Endothelial cell of umbilical vein (primary cell): ENCODE measurements at regions not wholly inside any gene's neighbourhood (a gene's known extent, or its start where the extent isn't known, plus 50 kb on each side); places are given as distances from the start of the nearest gene placed in this dataset.

Source experiments
- BruUV-seq: library from RNA; stranded (reverse); fragments of 400-500 nt; replicated peaks from 2 replicates; lab custom pipeline; 2021; lab: Mats Ljungman, UMichigan
- CTCF ChIA-PET: fragments of 300-600, 350-600 bp; sonication (Branson Sonifier 250); formaldehyde crosslinking; loops from one replicate; lab custom pipeline; 2021; ENCODE audit warnings: antibody characterized with exemption, inconsistent platforms; lab: Charles Lee
- POLR2A ChIA-PET: fragments of 300-600, 350-600 bp; sonication (Branson Sonifier 250); formaldehyde crosslinking; loops from one replicate; lab custom pipeline; 2021; ENCODE audit warnings: antibody characterized with exemption, inconsistent platforms; lab: Charles Lee
- DNase-seq: peaks from one replicate; pipeline ENCODE4 v3.0.0-alpha.2; 2011; ENCODE audit warnings: low read depth, low spot score
- FAIRE-seq: peaks from 2 replicates; lab custom pipeline; 2011; peaks lifted over from hg19 to GRCh38; lab: Jason Lieb, UNC
- H2AFZ ChIP-seq: 2 replicates; pipeline ENCODE4 v1.6.0; 2012; ENCODE audit warnings: low read depth, low read length, control low read depth, inconsistent platforms
- H3K27ac ChIP-seq: 2 replicates; pipeline ENCODE4 v1.5.1; 2011; ENCODE audit warnings: low read depth, mild to moderate bottlenecking, control low read depth, low read length, moderate library complexity; ENCODE audit not compliant: insufficient read depth
- H3K27me3 ChIP-seq, 2 experiments: 2 replicates each; pipeline versions ENCODE4 v1.6.0 to v1.6.1; 2011; ENCODE audit warnings: low read length in 2 of 2, mixed read lengths in 1 of 2; ENCODE audit not compliant: control insufficient read depth in 2 of 2, insufficient read depth in 2 of 2
- H3K36me3 ChIP-seq, 2 experiments: 2 replicates in 1 of 2; 3 replicates in 1 of 2; pipeline ENCODE4 v1.5.1; 2011; ENCODE audit warnings: low read length in 2 of 2, mild to moderate bottlenecking in 1 of 2, moderate library complexity in 1 of 2; ENCODE audit not compliant: control insufficient read depth in 2 of 2, insufficient read depth in 2 of 2; ENCODE audit errors: extremely low read depth in 1 of 2
- H3K4me1 ChIP-seq: 3 replicates; pipeline ENCODE4 v1.5.1; 2011; ENCODE audit warnings: mild to moderate bottlenecking, low read length; ENCODE audit not compliant: control insufficient read depth, insufficient read depth; ENCODE audit errors: extremely low read depth
- H3K4me2 ChIP-seq: 2 replicates; pipeline ENCODE4 v1.6.1; 2011; ENCODE audit warnings: low read length, control low read depth, mixed read lengths; ENCODE audit not compliant: insufficient read depth
- H3K4me3 ChIP-seq, 3 experiments: fragments of 200-600 bp in 1 of 3; sonication (generic), shearing (Covaris generic) in 1 of 3; replicated peaks in 1 of 3; 2 replicates each; pipeline ENCODE4 v1.5.1; 2011 to 2016; ENCODE audit warnings: control low read depth in 3 of 3, low read length in 3 of 3, mild to moderate bottlenecking in 2 of 3, inconsistent platforms in 1 of 3, low read depth in 1 of 3, moderate library complexity in 1 of 3; ENCODE audit not compliant: insufficient read depth in 1 of 3
- H3K79me2 ChIP-seq: 2 replicates; pipeline ENCODE4 v1.6.0; 2012; ENCODE audit warnings: low read length, inconsistent platforms; ENCODE audit not compliant: control insufficient read depth, insufficient read depth
- H3K9ac ChIP-seq: replicated peaks from 2 replicates; pipeline ENCODE3; 2011; ENCODE audit warnings: low read length, control low read depth; ENCODE audit not compliant: insufficient read depth; ENCODE audit errors: extremely low read depth
- H3K9me1 ChIP-seq: replicated peaks from 3 replicates; pipeline ENCODE4 v1.6.0; 2011; ENCODE audit warnings: mild to moderate bottlenecking, low read length; ENCODE audit not compliant: control insufficient read depth, insufficient read depth; ENCODE audit errors: extremely low read depth
- H3K9me3 ChIP-seq: replicated peaks from 2 replicates; pipeline ENCODE4 v1.5.1; 2012; ENCODE audit warnings: low read length, inconsistent platforms; ENCODE audit not compliant: control insufficient read depth, insufficient read depth
- H4K20me1 ChIP-seq: replicated peaks from 2 replicates; pipeline ENCODE3; 2011; ENCODE audit warnings: mild to moderate bottlenecking, low read length; ENCODE audit not compliant: control insufficient read depth, insufficient read depth; ENCODE audit errors: extremely low read depth
- EZH2 ChIP-seq: IDR thresholded peaks from 2 replicates; pipeline ENCODE4 v1.6.1; 2012; ENCODE audit warnings: borderline replicate concordance, low read depth, mild to moderate bottlenecking, moderate library complexity, low read length, inconsistent platforms; ENCODE audit not compliant: severe bottlenecking
- FOS ChIP-seq: IDR thresholded peaks from 2 replicates; pipeline ENCODE4 v1.6.1; 2011; ENCODE audit warnings: mild to moderate bottlenecking, low read length, moderate library complexity, borderline replicate concordance; ENCODE audit not compliant: insufficient read depth
- GATA2 ChIP-seq: IDR thresholded peaks from 2 replicates; pipeline ENCODE4 v1.7.0; 2011; ENCODE audit warnings: low read depth, mild to moderate bottlenecking, moderate library complexity, mixed read lengths, low read length; ENCODE audit not compliant: insufficient read length, insufficient read depth
- JUN ChIP-seq: IDR thresholded peaks from 2 replicates; pipeline ENCODE4 v1.6.1; 2011; ENCODE audit warnings: borderline replicate concordance, low read depth; ENCODE audit not compliant: insufficient read length, insufficient read depth
- MYC ChIP-seq: IDR thresholded peaks from one replicate; pipeline ENCODE4 v1.6.1; 2011; ENCODE audit warnings: mild to moderate bottlenecking, low read depth, low read length
- POLR2A ChIP-seq: IDR thresholded peaks from 2 replicates; pipeline ENCODE4 v1.6.1; 2012; ENCODE audit warnings: low read depth, mild to moderate bottlenecking, control low read depth, low read length
- POLR2AphosphoS5 ChIP-seq: IDR thresholded peaks from 2 replicates; pipeline ENCODE4 v1.6.1; 2012; ENCODE audit warnings: low read depth, mild to moderate bottlenecking, control low read depth, low read length, moderate library complexity; ENCODE audit not compliant: insufficient read depth
- dilution Hi-C: fragments of 300-500 bp; cut with MboI; formaldehyde crosslinking; loops from one replicate; pipeline ENCODE4 v1.15.0; 2019; ENCODE audit warnings: low sequenced_read_pairs; ENCODE audit not compliant: extremely low pct_ligation_motif_present
- intact Hi-C: fragments of 100-400 bp; cut with micrococcal nuclease; formaldehyde crosslinking; loops from one replicate; pipeline ENCODE4 v1.10.0; 2022
- TF ChIP-seq, protein P1 (sequence below), 2 donors: IDR thresholded peaks; 1 replicate in 1 of 2; 2 replicates in 1 of 2; pipeline ENCODE4 v1.5.1; 2011; ENCODE audit warnings: low read length in 2 of 2, mild to moderate bottlenecking in 2 of 2, moderate library complexity in 2 of 2, control low read depth in 1 of 2, inconsistent platforms in 1 of 2, low read depth in 1 of 2; ENCODE audit not compliant: insufficient read depth in 1 of 2; ENCODE audit errors: extremely low read depth in 1 of 2
- TF ChIP-seq, protein P2 (sequence below): IDR thresholded peaks from 2 replicates; pipeline ENCODE4 v1.6.1; 2011; ENCODE audit not compliant: insufficient read depth, insufficient read length

DNA sequence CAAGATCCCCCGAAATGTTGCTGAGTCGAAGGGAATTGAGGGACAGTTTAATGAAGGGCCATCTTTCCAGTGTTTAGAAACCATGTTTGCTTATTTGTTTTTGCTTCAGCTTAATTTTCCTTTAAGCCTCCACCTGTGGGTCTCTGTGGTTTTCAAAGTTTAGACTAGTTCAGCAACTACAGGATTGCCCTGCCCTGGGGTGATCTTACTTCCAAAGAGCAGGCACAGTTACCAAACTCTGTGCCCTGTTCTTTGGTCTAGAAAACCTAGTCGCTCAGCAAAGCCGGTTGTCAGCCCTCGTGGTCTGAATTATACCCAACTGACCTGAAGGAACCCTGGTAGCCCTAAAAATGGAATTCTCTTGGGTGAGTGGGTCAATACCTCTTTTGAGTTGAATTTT is 219.2 kb upstream of the GMDS start:
- ChIA-PET POLR2A (no interaction called here), CTCF (interaction anchor here (1.2 kb wide), 1 partner anchor 169 kb away, joined by 3 read pairs; no protein-coding TSS in a partner anchor)
- H3K79me2 ChIP-seq = no peaks in the 10 kb centered on the region
- no peak overlapping the region for H3K4me2 ChIP-seq
- H3K4me1 ChIP-seq = no peaks in the 10 kb centered on the region
- no peak overlapping the region for H3K27ac ChIP-seq
- FAIRE-seq = no peak
- H3K9me3 ChIP-seq = no peaks in the 10 kb centered on the region
- H3K27me3 ChIP-seq = peaks cover 6 to 7% of the 10 kb centered on the region in 2 experiments
- H3K9ac ChIP-seq = no peak overlapping the region
- no peak for DNase-seq
- dilution Hi-C loops = loop anchor here (25.0 kb wide), 1 partner anchor 148 kb away; no protein-coding TSS in a partner anchor
- H2AFZ ChIP-seq = no peak overlapping the region
- intact Hi-C loops = no loop called here
- no peaks in the 10 kb centered on the region for H3K36me3 ChIP-seq
- BruUV-seq = no TSS peak
- H3K9me1 ChIP-seq = no peaks in the 10 kb centered on the region
- H4K20me1 ChIP-seq = no peaks in the 10 kb centered on the region
- no peak overlapping the region for H3K4me3 ChIP-seq
- TF ChIP-seq POLR2A = no peak
- TF ChIP-seq EZH2 = no peak

DNA sequence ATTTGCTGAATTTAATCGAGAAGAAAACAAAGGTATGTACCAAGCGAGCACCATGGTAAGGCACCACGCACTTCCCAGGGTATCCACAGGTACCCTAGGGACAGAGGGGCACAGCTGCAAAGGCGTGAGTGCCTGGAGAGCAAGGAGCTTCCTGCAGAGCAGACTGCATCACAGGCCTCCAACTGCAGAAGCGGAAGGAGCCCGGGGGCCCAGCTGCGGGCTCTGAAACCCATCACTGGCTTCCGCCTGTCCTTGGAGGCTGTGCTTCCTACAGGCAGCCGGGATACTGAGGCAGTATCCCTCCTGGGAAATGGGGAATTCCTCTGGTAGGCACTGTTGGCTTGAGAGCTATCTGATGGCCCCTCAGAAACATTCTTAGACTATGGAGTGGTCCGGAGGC is 217.4 kb upstream of the GMDS start:
- no peak overlapping the region for H2AFZ ChIP-seq
- no peak overlapping the region for H3K4me3 ChIP-seq
- DNase-seq (no peak), FAIRE-seq (no peak)
- CTCF ChIA-PET = interaction anchor here (2.9 kb wide), 1 partner anchor 13 kb away, joined by 8 read pairs; no protein-coding TSS in a partner anchor
- intact Hi-C loops = no loop called here
- BruUV-seq = no TSS peak
- H3K27ac ChIP-seq = no peak overlapping the region
- no peaks in the 10 kb centered on the region for H4K20me1 ChIP-seq
- H3K9me1 ChIP-seq = no peaks in the 10 kb centered on the region
- dilution Hi-C loops = loop anchor here (25.0 kb wide), 1 partner anchor 149 kb away; no protein-coding TSS in a partner anchor
- POLR2A ChIA-PET = no interaction called here
- H3K9ac ChIP-seq = no peak overlapping the region
- TF ChIP-seq MYC = no peak
- TF ChIP-seq POLR2AphosphoS5 = no peak
- TF ChIP-seq, protein P1, sequence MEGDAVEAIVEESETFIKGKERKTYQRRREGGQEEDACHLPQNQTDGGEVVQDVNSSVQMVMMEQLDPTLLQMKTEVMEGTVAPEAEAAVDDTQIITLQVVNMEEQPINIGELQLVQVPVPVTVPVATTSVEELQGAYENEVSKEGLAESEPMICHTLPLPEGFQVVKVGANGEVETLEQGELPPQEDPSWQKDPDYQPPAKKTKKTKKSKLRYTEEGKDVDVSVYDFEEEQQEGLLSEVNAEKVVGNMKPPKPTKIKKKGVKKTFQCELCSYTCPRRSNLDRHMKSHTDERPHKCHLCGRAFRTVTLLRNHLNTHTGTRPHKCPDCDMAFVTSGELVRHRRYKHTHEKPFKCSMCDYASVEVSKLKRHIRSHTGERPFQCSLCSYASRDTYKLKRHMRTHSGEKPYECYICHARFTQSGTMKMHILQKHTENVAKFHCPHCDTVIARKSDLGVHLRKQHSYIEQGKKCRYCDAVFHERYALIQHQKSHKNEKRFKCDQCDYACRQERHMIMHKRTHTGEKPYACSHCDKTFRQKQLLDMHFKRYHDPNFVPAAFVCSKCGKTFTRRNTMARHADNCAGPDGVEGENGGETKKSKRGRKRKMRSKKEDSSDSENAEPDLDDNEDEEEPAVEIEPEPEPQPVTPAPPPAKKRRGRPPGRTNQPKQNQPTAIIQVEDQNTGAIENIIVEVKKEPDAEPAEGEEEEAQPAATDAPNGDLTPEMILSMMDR (IDR thresholded peaks at IDR 0.05; ENCODE audit: extremely low read depth in 1 of 2, insufficient read depth in 1 of 2, low read depth in 1 of 2, low read length in 2 of 2) = no peak
- TF ChIP-seq, protein P2, sequence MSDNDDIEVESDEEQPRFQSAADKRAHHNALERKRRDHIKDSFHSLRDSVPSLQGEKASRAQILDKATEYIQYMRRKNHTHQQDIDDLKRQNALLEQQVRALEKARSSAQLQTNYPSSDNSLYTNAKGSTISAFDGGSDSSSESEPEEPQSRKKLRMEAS = no peak
- no peak for TF ChIP-seq GATA2
- TF ChIP-seq FOS = no peak
- no peak for TF ChIP-seq POLR2A
- TF ChIP-seq JUN = no peak
- no peak for TF ChIP-seq EZH2
- H3K27me3 ChIP-seq = peaks cover 0 to 7% of the 10 kb centered on the region in 2 experiments
- H3K36me3 ChIP-seq = no peaks in the 10 kb centered on the region
- H3K4me2 ChIP-seq = no peak overlapping the region
- no peaks in the 10 kb centered on the region for H3K4me1 ChIP-seq
- no peaks in the 10 kb centered on the region for H3K9me3 ChIP-seq
- H3K79me2 ChIP-seq = no peaks in the 10 kb centered on the region
